ENCODE measurements at regions not wholly inside any gene's neighbourhood (a gene's known extent, or its start where the extent isn't known, plus 50 kb on each side); places are given as distances from the start of the nearest gene placed in this dataset.

- Histone ChIP-seq H2AFZ (no peak overlapping the region), H3K79me2 (no peaks in the 10 kb centered on the region), H3K4me1 (ENCODE audit: insufficient read depth) (no peaks in the 10 kb centered on the region), H4K20me1 (ENCODE audit: insufficient read depth, poor library complexity, severe bottlenecking) (no peaks in the 10 kb centered on the region), H3K27ac (no peak overlapping the region), H3K4me3 (no peak overlapping the region), H3K27me3 (no peaks in the 10 kb centered on the region), H3K9me2 (replicated peaks; ENCODE audit: insufficient read depth) (no peaks in the 10 kb centered on the region), H3K36me3 (replicated peaks; ENCODE audit: insufficient read depth, low read depth) (no peaks in the 10 kb centered on the region), H3K4me2 (no peak overlapping the region), H3K9me3 (ENCODE audit: low read depth) (no peaks in the 10 kb centered on the region)
- whole genome bisulfite sequencing (ENCODE audit: low lambda C conversion rate, missing lambda C conversion rate), result 37% methylated on average over 3 of the region's 3 CpGs
- TF ChIP-seq EZH2 (IDR thresholded peaks at IDR 0.05; ENCODE audit: borderline replicate concordance) (no peak), EZH2phosphoT487 (IDR thresholded peaks at IDR 0.05; ENCODE audit: low read depth, severe bottlenecking, unreplicated experiment) (no peak)
- TF ChIP-seq, protein P1, sequence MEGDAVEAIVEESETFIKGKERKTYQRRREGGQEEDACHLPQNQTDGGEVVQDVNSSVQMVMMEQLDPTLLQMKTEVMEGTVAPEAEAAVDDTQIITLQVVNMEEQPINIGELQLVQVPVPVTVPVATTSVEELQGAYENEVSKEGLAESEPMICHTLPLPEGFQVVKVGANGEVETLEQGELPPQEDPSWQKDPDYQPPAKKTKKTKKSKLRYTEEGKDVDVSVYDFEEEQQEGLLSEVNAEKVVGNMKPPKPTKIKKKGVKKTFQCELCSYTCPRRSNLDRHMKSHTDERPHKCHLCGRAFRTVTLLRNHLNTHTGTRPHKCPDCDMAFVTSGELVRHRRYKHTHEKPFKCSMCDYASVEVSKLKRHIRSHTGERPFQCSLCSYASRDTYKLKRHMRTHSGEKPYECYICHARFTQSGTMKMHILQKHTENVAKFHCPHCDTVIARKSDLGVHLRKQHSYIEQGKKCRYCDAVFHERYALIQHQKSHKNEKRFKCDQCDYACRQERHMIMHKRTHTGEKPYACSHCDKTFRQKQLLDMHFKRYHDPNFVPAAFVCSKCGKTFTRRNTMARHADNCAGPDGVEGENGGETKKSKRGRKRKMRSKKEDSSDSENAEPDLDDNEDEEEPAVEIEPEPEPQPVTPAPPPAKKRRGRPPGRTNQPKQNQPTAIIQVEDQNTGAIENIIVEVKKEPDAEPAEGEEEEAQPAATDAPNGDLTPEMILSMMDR (IDR thresholded peaks at IDR 0.05; ENCODE audit: poor library complexity), result no peak
- no peak for DNase-seq (ENCODE audit: low spot score)
Measured at GRCh38 chrX:20857746-20858145, 516.5 kb upstream of the CNKSR2 start.

GRCh38 chrX:20838477-20838876 is 535.7 kb upstream of the CNKSR2 start:
- DNase-seq (ENCODE audit: low spot score), result no peak
- no peak overlapping the region for H3K4me3 ChIP-seq
- H3K4me2 ChIP-seq, result no peak overlapping the region
- H3K4me1 ChIP-seq (ENCODE audit: insufficient read depth), result no peaks in the 10 kb centered on the region
- no peaks in the 10 kb centered on the region for H3K9me2 ChIP-seq (replicated peaks; ENCODE audit: insufficient read depth)
- H4K20me1 ChIP-seq (ENCODE audit: insufficient read depth, poor library complexity, severe bottlenecking), result no peaks in the 10 kb centered on the region
- 80% methylated on average over 3 of the region's 3 CpGs for WGBS (ENCODE audit: low lambda C conversion rate, missing lambda C conversion rate)
- H3K79me2 ChIP-seq, result no peaks in the 10 kb centered on the region
- TF ChIP-seq EZH2 (IDR thresholded peaks at IDR 0.05; ENCODE audit: borderline replicate concordance), result no peak
- H3K27ac ChIP-seq, result no peak overlapping the region
- H3K9me3 ChIP-seq (ENCODE audit: low read depth), result peaks cover 6% of the 10 kb centered on the region
- H2AFZ ChIP-seq, result no peak overlapping the region
- no peaks in the 10 kb centered on the region for H3K27me3 ChIP-seq
- no peaks in the 10 kb centered on the region for H3K36me3 ChIP-seq (replicated peaks; ENCODE audit: insufficient read depth, low read depth)

- TF ChIP-seq, protein P1 (IDR thresholded peaks at IDR 0.05; ENCODE audit: poor library complexity), result no peak
- no peak for TF ChIP-seq EZH2phosphoT487 (IDR thresholded peaks at IDR 0.05; ENCODE audit: low read depth, severe bottlenecking, unreplicated experiment)
- TF ChIP-seq EZH2 (IDR thresholded peaks at IDR 0.05; ENCODE audit: borderline replicate concordance), result no peak
- 52% methylated on average over 5 of the region's 5 CpGs for WGBS (ENCODE audit: low lambda C conversion rate, missing lambda C conversion rate)
- no peaks in the 10 kb centered on the region for H3K36me3 ChIP-seq (replicated peaks; ENCODE audit: insufficient read depth, low read depth)
Measured at GRCh38 chrX:20829665-20830491, 544.3 kb upstream of the CNKSR2 start.

GRCh38 chrX:20825984-20826383 is 548.2 kb upstream of the CNKSR2 start:
- Histone ChIP-seq H3K27ac (no peak overlapping the region), H3K4me1 (ENCODE audit: insufficient read depth) (no peaks in the 10 kb centered on the region), H2AFZ (no peak overlapping the region), H3K9me2 (replicated peaks; ENCODE audit: insufficient read depth) (no peaks in the 10 kb centered on the region), H3K9me3 (ENCODE audit: low read depth) (no peaks in the 10 kb centered on the region), H3K36me3 (replicated peaks; ENCODE audit: insufficient read depth, low read depth) (no peaks in the 10 kb centered on the region), H3K4me3 (no peak overlapping the region), H3K79me2 (no peaks in the 10 kb centered on the region), H3K27me3 (no peaks in the 10 kb centered on the region), H4K20me1 (ENCODE audit: insufficient read depth, poor library complexity, severe bottlenecking) (no peaks in the 10 kb centered on the region), H3K4me2 (no peak overlapping the region)
- 80% methylated on average over 2 of the region's 2 CpGs for WGBS (ENCODE audit: low lambda C conversion rate, missing lambda C conversion rate)
- no peak for TF ChIP-seq EZH2 (IDR thresholded peaks at IDR 0.05; ENCODE audit: borderline replicate concordance)
- no peak for DNase-seq (ENCODE audit: low spot score)

More at GRCh38 chrX:20829665-20830491, 544.3 kb upstream of the CNKSR2 start:
- no peaks in the 10 kb centered on the region for H3K9me3 ChIP-seq (ENCODE audit: low read depth)
- no peaks in the 10 kb centered on the region for H3K79me2 ChIP-seq
- no peaks in the 10 kb centered on the region for H4K20me1 ChIP-seq (ENCODE audit: insufficient read depth, poor library complexity, severe bottlenecking)
- H3K27ac ChIP-seq, result no peak overlapping the region
- no peaks in the 10 kb centered on the region for H3K4me1 ChIP-seq (ENCODE audit: insufficient read depth)
- H3K9me2 ChIP-seq (replicated peaks; ENCODE audit: insufficient read depth), result no peaks in the 10 kb centered on the region
- no peak overlapping the region for H3K4me2 ChIP-seq
- no peaks in the 10 kb centered on the region for H3K27me3 ChIP-seq
- no peak overlapping the region for H2AFZ ChIP-seq
- DNase-seq (ENCODE audit: low spot score), result no peak
- H3K4me3 ChIP-seq, result no peak overlapping the region

Data from hepatocyte (in vitro differentiated cells).